ENCODE measurements at regions not wholly inside any gene's neighbourhood (a gene's known extent, or its start where the extent isn't known, plus 50 kb on each side); places are given as distances from the start of the nearest gene placed in this dataset.
"Not testable (repeated sequence)": the region's sequence is repeated elsewhere in the genome, so short reads cannot be mapped to it uniquely, and the experiment has no call there.

DNA sequence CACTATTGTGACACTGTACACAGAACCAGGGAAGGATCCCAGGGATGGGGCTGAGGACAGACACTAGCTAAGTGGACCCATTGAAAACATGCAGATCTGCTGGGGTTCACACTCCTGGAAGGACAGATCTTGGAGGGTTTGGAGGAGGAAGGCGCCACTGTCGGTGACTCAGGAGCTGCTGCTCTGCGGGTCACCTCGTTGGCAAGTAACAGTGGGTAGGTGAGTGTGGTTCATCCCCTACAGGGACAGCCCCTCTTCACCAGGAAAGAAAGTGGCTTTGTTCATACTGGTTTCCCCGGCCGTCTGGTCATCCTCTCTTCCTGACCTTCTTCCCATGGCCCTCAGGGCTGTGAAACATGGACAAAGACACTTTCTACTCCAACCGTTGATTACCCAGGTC lies 100.3 kb downstream of the OR4M2 start:
- H3K4me3 Mint-ChIP-seq; intact Hi-C loops (cut with micrococcal nuclease); H3K4me1 Mint-ChIP-seq (ENCODE audit: low read depth); H3K9me3 Mint-ChIP-seq; H3K36me3 Mint-ChIP-seq (ENCODE audit: low read depth); H3K27ac Mint-ChIP-seq; H3K27me3 Mint-ChIP-seq: not testable (repeated sequence)

DNA sequence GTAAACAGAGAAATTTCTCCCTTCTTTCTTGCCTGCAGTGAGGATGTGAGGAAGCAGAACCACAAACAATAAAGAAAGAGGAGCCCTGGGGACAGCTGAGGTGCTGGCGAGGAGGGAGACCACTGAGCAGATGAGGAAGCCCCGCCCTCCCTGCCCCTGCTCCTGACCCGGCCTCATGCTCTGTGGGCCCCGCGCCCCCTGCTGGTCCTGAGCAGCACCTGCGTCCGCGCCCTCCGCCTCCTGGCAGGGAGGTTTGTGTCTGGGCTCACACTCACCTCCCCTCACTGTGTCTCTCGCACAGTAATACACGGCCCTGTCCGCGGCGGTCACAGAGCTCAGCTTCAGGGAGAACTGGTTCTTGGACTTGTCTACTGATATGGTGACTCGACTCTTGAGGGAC lies 104.4 kb downstream of the OR4M2 start:
- H3K27ac Mint-ChIP-seq; intact Hi-C loops (cut with micrococcal nuclease); H3K4me1 Mint-ChIP-seq (ENCODE audit: low read depth); H3K27me3 Mint-ChIP-seq; H3K4me3 Mint-ChIP-seq; H3K9me3 Mint-ChIP-seq; H3K36me3 Mint-ChIP-seq (ENCODE audit: low read depth): not testable (repeated sequence)

DNA sequence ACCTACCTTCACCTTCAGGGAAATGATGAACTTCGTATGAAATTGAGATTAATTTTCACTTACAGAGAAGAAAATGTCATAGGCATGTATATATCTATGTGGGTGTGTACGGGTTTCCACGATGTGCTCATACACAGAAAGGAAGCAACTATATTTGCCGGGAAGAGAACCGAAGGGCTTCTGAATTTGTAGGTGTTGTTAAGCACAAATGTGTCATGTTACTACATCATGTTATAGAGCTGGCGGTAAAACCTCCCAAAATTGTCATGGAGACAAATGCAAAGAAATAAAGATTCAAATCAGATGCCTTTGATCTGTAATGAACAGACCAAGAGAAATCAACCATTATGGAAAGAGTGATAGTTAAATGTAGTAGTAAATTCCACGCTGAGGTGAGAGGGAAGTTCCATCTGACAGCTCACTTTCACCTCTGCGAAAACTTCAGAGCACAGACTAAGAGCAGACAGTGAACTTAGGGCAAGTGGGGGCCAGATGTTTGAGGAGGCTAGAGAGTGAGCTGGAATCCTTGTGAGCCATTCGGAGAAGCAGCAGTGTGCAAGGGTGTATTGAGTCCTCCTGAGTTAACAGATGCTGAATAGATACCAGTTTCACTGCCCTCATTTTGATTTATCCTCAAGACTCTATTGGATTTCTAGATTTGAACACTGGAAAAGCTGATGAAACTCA lies 106.7 kb downstream of the OR4M2 start:
- H3K27ac Mint-ChIP-seq = not testable (repeated sequence)

DNA sequence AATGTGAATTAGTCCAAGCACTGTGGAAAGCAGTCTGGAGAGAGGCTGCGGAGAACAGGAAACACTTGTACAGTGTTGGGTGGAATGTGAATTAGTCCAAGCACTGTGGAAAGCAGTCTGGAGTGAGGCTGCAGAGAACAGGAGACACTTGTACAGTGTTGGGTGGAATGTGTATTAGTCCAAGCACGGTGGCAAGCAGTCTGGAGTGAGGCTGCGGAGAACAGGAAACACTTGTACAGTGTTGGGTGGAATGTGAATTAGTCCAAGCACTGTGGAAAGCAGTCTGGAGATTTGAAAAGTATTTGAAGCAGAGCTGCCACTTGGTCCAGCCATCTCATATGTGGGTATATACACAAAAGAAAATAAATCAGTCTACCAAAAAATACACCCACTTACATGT lies 111.5 kb downstream of the OR4M2 start:
- H3K27me3 Mint-ChIP-seq; H3K4me3 Mint-ChIP-seq; H3K4me1 Mint-ChIP-seq (ENCODE audit: low read depth); H3K27ac Mint-ChIP-seq; H3K36me3 Mint-ChIP-seq (ENCODE audit: low read depth); H3K9me3 Mint-ChIP-seq; intact Hi-C loops (cut with micrococcal nuclease): not testable (repeated sequence)

More for the DNA sequence above, 106.7 kb downstream of the OR4M2 start:
- H3K4me3 Mint-ChIP-seq; intact Hi-C loops (cut with micrococcal nuclease); H3K9me3 Mint-ChIP-seq; H3K36me3 Mint-ChIP-seq (ENCODE audit: low read depth); H3K27me3 Mint-ChIP-seq; H3K4me1 Mint-ChIP-seq (ENCODE audit: low read depth): not testable (repeated sequence)

DNA sequence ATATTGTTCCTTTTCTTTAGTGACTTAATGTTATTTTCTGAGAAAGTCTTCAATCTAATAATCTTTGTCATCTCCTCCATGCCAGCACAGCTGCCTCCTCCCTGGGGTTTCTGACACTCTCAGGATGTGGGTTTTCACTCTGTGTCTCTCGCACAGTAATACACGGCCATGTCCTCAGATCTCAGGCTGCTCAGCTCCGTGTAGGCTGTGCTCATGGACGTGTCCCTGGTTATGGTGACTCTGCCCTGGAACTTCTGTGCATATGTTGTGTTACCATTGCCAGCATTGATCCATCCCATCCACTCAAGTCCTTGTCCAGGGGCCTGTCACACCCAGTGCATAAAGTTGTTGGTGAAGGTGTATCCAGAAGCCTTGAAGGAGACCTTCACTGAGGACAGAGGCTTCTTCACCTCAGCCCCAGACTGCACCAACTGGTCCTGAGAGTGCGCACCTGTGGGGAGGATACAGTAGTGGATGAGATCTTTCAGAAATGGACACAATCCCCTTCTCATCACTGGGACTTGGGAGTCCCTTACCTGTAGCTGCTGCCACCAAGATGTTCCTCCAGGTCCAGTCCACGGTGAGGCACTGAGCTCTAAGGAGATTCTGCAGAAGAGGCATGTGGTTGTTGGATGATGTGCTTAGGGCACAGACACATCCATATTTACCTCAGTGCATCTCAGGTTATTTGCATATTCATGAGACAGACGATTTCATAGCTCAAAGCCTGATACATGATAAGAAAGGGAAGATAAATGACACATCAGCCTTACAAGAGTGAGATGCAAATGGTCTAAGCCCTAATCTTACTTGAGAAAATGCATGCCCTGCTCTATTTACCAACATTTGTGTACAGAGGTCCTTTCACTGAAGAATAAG lies 114.7 kb downstream of the OR4M2 start:
- intact Hi-C loops (cut with micrococcal nuclease); H3K4me1 Mint-ChIP-seq (ENCODE audit: low read depth); H3K27me3 Mint-ChIP-seq; H3K4me3 Mint-ChIP-seq; H3K36me3 Mint-ChIP-seq (ENCODE audit: low read depth); H3K27ac Mint-ChIP-seq; H3K9me3 Mint-ChIP-seq: not testable (repeated sequence)

DNA sequence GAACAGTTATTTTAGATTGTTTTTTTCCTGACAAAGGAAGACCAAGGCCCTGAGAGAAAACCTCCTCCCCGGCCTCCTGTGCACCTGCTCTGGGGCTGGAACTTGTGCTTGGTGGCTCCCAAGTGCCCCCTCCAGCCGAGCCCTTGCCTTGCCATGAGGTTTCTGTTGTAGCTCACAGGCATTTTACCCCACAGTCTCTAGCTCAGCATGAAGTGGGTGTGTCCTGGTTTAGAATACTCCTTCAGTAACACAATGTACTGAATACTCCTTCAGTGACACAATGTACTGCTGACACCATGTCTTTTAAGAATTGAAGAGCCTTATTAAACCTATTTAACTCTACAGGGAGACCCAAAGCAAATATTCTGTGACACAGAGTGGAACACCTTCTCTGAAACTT lies 116.1 kb downstream of the OR4M2 start:
- H3K9me3 Mint-ChIP-seq; H3K27ac Mint-ChIP-seq; H3K4me3 Mint-ChIP-seq; H3K27me3 Mint-ChIP-seq; intact Hi-C loops (cut with micrococcal nuclease); H3K36me3 Mint-ChIP-seq (ENCODE audit: low read depth); H3K4me1 Mint-ChIP-seq (ENCODE audit: low read depth): not testable (repeated sequence)

DNA sequence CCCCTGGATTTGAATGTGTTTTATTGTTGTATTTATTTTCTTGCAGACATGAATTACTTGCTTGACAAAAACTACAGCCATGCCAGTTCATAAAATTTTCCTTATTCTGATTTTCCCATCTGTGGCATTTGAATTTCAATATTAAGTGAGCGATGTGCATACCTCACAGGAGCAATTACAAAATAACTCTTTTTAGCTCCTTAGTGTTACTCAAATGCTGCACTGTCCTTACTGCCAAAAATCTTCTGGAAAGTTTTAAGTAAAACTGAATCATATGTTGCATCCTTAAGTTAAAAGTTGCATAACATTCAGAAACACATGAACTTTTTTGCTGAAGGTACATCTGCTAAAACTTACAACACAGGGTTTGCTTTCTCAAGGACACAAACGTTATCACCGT lies 120.1 kb downstream of the OR4M2 start:
- H3K27ac Mint-ChIP-seq; H3K4me1 Mint-ChIP-seq (ENCODE audit: low read depth); H3K9me3 Mint-ChIP-seq; H3K4me3 Mint-ChIP-seq; intact Hi-C loops (cut with micrococcal nuclease); H3K27me3 Mint-ChIP-seq; H3K36me3 Mint-ChIP-seq (ENCODE audit: low read depth): not testable (repeated sequence)

DNA sequence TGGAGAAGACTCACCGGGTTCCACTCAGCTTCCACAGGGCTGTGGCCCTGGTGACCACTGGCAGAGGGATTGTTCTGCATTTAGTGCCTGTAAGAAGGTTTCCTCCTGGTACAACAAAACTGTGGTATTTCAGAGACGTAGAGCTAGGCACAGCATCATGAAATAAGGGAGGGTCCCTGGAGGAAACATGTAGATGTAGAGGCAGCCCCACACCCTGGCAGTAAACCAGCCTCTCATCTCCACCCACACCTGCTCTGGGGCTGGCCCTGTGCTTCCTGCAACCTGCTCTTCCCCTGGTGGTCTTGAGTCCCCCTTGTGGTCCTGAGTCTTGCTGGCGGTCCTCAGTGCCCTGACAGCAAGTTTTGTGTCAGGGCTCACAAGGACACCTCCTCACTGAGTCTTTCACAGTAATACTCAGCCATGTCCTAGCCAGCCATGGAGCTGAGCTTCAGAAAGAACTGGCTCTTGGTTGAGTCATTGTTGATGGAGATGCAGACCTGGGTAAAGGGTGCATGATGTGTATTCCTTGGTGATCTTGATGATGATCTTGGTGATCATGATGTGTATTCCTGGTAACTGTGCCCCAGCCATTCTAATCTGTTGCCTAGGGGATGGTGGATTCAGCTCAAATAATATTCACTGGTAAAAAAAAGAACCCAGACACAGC lies 121.8 kb downstream of the OR4M2 start:
- H3K9me3 Mint-ChIP-seq; H3K27me3 Mint-ChIP-seq; H3K36me3 Mint-ChIP-seq (ENCODE audit: low read depth); intact Hi-C loops (cut with micrococcal nuclease); H3K4me1 Mint-ChIP-seq (ENCODE audit: low read depth); H3K27ac Mint-ChIP-seq; H3K4me3 Mint-ChIP-seq: not testable (repeated sequence)

DNA sequence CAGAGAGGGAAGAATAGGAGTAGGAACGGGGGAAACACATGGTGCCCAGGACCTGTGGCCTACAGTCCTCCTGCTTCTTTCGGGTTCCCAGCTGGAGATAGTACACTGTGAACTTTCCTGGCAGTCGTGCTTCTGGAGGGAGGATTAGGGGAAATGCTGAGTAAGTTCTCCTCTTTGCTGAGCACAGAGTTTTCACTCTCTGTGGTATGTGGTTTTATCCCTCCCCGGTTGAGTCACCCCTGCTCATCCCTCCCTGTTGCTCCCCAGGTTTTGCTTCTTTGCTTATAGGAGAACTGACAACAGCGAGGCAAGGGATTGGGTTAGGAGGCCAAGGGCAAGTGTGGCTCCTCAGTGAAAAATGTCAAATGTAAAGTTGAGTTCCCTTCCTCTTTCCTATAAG lies 122.9 kb downstream of the OR4M2 start:
- intact Hi-C loops (cut with micrococcal nuclease); H3K4me1 Mint-ChIP-seq (ENCODE audit: low read depth); H3K4me3 Mint-ChIP-seq; H3K27me3 Mint-ChIP-seq; H3K36me3 Mint-ChIP-seq (ENCODE audit: low read depth); H3K27ac Mint-ChIP-seq; H3K9me3 Mint-ChIP-seq: not testable (repeated sequence)

DNA sequence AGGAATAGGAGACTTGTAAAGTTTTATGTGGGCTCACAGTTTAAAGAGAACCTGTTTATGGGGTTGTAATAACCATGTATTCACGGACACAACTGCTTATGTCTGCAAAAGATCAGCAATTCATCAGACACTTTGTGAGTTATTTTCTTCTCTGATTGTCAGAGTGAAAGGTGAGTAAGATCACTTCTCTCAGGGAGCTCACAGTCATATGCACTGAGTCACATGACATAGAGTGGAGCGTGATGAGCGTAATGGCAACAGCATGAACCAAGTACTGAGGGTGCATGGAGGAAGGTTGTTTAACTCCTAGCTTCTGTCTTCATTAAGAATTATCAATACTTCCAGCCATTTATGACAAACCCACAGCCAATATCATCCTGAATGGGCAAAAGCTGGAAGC lies 128.8 kb downstream of the OR4M2 start:
- H3K4me3 Mint-ChIP-seq; H3K9me3 Mint-ChIP-seq; H3K27me3 Mint-ChIP-seq; H3K36me3 Mint-ChIP-seq (ENCODE audit: low read depth); H3K27ac Mint-ChIP-seq; H3K4me1 Mint-ChIP-seq (ENCODE audit: low read depth); intact Hi-C loops (cut with micrococcal nuclease): not testable (repeated sequence)

DNA sequence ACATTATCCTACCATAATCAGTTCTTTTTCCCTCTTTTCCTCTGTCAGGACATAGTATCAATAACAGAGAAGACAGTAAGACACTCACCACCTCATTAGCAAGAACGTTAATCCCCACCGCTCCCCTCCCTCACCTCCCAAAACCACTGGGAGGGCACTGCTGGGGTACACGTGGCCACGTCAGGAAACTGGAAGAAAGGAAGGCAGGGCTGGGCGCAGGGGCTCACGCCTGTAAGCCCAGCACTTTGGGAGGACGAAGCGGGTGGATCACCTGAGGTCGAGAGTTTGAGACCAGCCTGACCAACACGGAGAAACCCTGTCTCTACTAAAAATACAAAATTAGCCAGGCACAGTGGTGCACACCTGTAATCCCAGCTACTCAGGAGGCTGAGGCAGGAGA lies 142.3 kb downstream of the OR4M2 start:
- H3K9me3 Mint-ChIP-seq; H3K4me1 Mint-ChIP-seq (ENCODE audit: low read depth); H3K27me3 Mint-ChIP-seq; H3K27ac Mint-ChIP-seq; intact Hi-C loops (cut with micrococcal nuclease); H3K4me3 Mint-ChIP-seq; H3K36me3 Mint-ChIP-seq (ENCODE audit: low read depth): not testable (repeated sequence)

DNA sequence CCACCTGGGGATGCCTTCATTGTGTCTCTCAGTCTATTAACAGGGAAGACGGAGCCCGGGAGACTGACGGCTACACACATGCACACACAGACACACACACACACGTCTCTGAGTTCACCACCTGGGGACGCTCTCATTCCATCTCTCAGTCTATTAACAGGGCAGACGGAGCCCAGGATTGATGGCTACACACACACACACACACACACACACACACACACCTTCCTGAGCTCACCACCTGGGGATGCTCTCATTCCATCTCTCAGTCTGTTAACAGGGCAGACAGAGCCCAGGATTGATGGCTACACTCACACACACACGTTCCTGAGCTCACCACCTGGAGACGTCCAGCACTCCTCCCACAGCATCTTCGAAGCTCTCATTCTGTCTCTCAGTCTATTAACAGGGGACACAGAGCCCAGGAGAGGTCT lies 143.9 kb downstream of the OR4M2 start:
- Mint-ChIP-seq H3K4me1 (ENCODE audit: low read depth) (peaks cover 6% of the 10 kb centered on the region), H3K27ac (no peak overlapping the region), H3K9me3 (no peaks in the 10 kb centered on the region), H3K4me3 (no peak overlapping the region), H3K27me3 (peaks cover 4% of the 10 kb centered on the region), H3K36me3 (ENCODE audit: low read depth) (no peaks in the 10 kb centered on the region)
- intact Hi-C loops (cut with micrococcal nuclease) = no loop called here

DNA sequence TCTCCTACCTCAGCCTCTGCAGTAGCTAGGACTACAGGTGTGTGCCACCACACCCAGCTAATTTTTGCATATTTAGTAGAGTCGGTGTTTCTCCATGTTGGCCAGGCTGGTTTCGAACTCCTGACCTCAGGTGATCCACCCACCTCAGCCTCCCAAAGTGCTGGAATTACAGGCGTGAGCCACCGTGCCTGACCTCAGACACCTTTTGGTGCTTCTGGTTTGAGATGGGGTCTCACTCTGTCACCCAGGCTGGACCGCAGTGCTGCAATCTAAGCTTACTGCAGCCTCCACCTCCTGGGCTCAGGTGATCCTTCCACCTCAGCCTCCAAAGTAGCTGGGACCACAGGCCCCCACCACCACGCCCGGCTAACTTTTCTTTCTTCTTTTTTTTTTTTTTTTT lies 144.6 kb downstream of the OR4M2 start:
- intact Hi-C loops (cut with micrococcal nuclease); H3K36me3 Mint-ChIP-seq (ENCODE audit: low read depth); H3K9me3 Mint-ChIP-seq; H3K4me1 Mint-ChIP-seq (ENCODE audit: low read depth); H3K4me3 Mint-ChIP-seq; H3K27me3 Mint-ChIP-seq; H3K27ac Mint-ChIP-seq: not testable (repeated sequence)

DNA sequence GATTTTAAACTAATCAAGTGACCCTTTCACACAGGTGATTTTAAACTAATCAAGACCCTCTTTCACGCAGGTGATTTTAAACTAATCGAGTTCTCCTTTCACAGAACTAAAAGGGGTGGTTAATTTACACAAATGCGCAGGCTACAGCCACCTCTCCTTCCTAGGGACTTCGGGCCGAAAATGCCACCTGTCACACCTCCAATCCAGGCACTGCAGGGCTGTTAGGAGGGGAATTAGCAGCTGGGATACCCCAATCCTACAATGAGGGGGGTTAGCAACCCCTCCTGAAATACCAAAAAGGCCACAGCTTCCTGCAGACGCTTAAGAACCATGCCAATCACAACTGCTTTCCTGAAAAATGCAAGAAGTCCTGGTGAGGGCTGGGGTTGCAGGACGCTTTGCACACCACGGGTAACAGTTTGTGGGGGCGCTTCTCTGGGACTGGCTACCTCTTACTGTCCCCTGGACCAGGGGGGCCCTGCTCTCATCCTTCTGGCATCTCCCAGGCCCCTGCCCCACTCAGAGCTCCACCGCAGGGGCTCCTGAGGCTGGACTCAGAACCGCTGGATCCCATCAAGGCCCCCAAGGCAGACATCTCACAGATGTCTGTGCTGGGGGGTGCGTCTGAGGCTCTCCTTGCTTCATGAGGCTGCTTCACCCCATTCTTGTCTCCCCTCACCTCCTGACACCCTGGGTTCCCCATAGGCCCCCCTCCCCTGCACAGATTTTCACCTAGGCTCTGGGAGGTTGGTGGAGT lies 145.9 kb downstream of the OR4M2 start:
- Mint-ChIP-seq H3K4me1 (ENCODE audit: low read depth) (peaks cover 4% of the 10 kb centered on the region), H3K36me3 (ENCODE audit: low read depth) (no peaks in the 10 kb centered on the region), H3K27ac (no peak overlapping the region), H3K4me3 (no peak overlapping the region), H3K27me3 (peaks cover 4% of the 10 kb centered on the region), H3K9me3 (no peaks in the 10 kb centered on the region)
- intact Hi-C loops (cut with micrococcal nuclease) = no loop called here
